ENCODE measurements at regions not wholly inside any gene's neighbourhood (a gene's known extent, or its start where the extent isn't known, plus 50 kb on each side); places are given as distances from the start of the nearest gene placed in this dataset.

GRCh38 chr2:8457092-8457481 lies 224.8 kb upstream of the ID2 start:
- intact Hi-C loops (cut with DNase I, micrococcal nuclease) = no loop called here
- Histone ChIP-seq H3K9me3 (no peaks in the 10 kb centered on the region), H3K4me1 (ENCODE audit: low read depth) (peaks cover 26% of the 10 kb centered on the region), H3K4me3 (no peak overlapping the region), H3K36me3 (ENCODE audit: low read depth) (no peaks in the 10 kb centered on the region)
- no peak for TF ChIP-seq CTCF (IDR thresholded peaks at IDR 0.05)
- DNase-seq = peak; percentile 83 to 90 (median 87)
- peak; percentile 88 for ATAC-seq

- DNase-seq = peak; percentile 78 to 86 (median 85)
- ATAC-seq = peak; percentile 78
- no peaks in the 10 kb centered on the region for H3K9me3 ChIP-seq
- H3K36me3 ChIP-seq (ENCODE audit: low read depth) = no peaks in the 10 kb centered on the region
- no peak overlapping the region for H3K4me3 ChIP-seq
- peaks cover 20% of the 10 kb centered on the region for H3K4me1 ChIP-seq (ENCODE audit: low read depth)
- intact Hi-C loops (cut with DNase I, micrococcal nuclease) = no loop called here
- no peak for TF ChIP-seq CTCF (IDR thresholded peaks at IDR 0.05)
Observed at GRCh38 chr2:8457699-8458502, 224.0 kb upstream of the ID2 start.

- H3K4me1 ChIP-seq (ENCODE audit: low read depth) = peaks cover 11% of the 10 kb centered on the region
- H3K4me3 ChIP-seq = no peak overlapping the region
- DNase-seq (no peak), ATAC-seq (no peak)
- intact Hi-C loops (cut with DNase I, micrococcal nuclease) = no loop called here
- no peaks in the 10 kb centered on the region for H3K9me3 ChIP-seq
- H3K36me3 ChIP-seq (ENCODE audit: low read depth) = no peaks in the 10 kb centered on the region
- TF ChIP-seq CTCF (IDR thresholded peaks at IDR 0.05) = no peak
Observed at GRCh38 chr2:8458503-8459459, 223.1 kb upstream of the ID2 start.

- no peak for ATAC-seq
- Histone ChIP-seq H3K4me1 (ENCODE audit: low read depth) (peaks cover 11% of the 10 kb centered on the region), H3K4me3 (no peak overlapping the region), H3K9me3 (no peaks in the 10 kb centered on the region), H3K36me3 (ENCODE audit: low read depth) (no peaks in the 10 kb centered on the region)
- TF ChIP-seq CTCF (IDR thresholded peaks at IDR 0.05) = no peak
- intact Hi-C loops (cut with DNase I, micrococcal nuclease) = no loop called here
- no peak for DNase-seq
Observed at GRCh38 chr2:8459474-8459873, 222.4 kb upstream of the ID2 start.

GRCh38 chr2:8461341-8461740 lies 220.5 kb upstream of the ID2 start:
- TF ChIP-seq CTCF (IDR thresholded peaks at IDR 0.05) = no peak
- Histone ChIP-seq H3K4me1 (ENCODE audit: low read depth) (peaks cover 11% of the 10 kb centered on the region), H3K9me3 (no peaks in the 10 kb centered on the region), H3K4me3 (no peak overlapping the region), H3K36me3 (ENCODE audit: low read depth) (no peaks in the 10 kb centered on the region)
- no peak for DNase-seq
- intact Hi-C loops (cut with DNase I, micrococcal nuclease) = no loop called here
- ATAC-seq = no peak

All from mucosa of descending colon (tissue), 3 donors.